Endothelial cell of hepatic sinusoid (primary cell): ENCODE measurements at regions not wholly inside any gene's neighbourhood (a gene's known extent, or its start where the extent isn't known, plus 50 kb on each side); places are given as distances from the start of the nearest gene placed in this dataset.
"Not testable (repeated sequence)": the region's sequence is repeated elsewhere in the genome, so short reads cannot be mapped to it uniquely, and the experiment has no call there.

ENCODE experiments used
- in situ Hi-C: cut with HindIII; loops from 2 replicates; pipeline ENCODE4 v1.10.0; 2017; ENCODE audit warnings: low sequenced_read_pairs

- in situ Hi-C loops = no loop called here
Measured at GRCh38 chr1:57623791-57624538, 200.1 kb upstream of the DAB1 start.

GRCh38 chr1:57623039-57623790 is 199.4 kb upstream of the DAB1 start:
- in situ Hi-C loops = no loop called here

DNA sequence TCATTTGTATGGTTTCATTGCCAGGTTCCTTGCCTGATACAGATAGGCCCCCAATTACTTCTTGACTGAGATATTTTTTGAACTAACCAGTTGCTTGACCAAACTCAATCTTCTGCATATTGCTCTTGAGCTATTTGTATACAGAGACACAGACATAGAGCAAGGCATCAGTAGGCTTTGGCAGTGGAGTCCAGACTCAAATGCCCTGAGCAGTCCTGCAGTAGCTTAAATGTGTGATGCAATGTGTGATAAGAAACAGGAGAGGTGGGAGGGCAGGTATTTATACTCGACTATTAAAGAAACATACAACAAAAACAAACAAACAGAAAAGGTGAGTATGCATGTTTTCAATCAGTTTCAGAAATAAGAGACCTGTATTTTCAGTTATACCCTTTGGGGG is 197.9 kb upstream of the DAB1 start:
- in situ Hi-C loops = no loop called here

DNA sequence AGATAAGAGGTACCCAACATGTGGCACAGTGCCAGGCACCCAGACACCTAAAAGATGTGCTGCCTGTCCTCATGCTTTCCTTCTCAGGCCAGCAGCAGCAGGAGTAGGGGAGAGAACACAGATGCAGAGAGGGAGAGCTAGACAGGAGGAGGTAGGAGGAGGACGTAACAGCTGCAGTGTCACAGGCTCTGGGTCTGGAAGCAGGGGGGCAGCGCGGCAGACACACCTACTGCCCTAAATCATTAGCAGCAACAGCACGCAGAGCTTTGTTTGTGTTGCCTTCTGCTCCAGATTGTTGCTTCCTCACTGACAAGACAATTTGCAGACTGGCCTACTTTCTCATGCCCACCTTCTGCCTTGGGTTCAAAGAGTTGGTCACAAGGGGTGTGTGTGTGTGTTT is 196.7 kb upstream of the DAB1 start:
- in situ Hi-C loops = no loop called here

DNA sequence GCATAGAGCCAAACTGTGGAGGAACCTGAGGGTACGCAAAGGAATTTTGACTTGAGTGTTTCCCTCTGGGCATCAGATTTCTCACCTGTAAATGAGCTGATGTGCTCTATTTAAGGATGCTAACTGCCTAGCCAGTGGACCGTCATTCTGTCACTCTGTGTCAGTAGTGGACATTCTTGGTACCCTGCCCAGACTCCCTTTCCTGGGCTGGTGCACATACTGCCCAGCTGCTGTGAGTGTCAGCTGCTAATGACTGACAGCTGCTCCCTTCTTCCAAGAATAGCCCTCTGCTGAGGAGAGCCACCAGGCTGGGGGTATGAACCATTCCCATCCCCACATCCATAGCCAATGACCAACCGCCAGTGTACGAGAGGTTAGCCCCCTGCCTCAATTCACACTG is 193.1 kb upstream of the DAB1 start:
- in situ Hi-C loops = no loop called here

GRCh38 chr1:57615956-57616355 is 192.1 kb upstream of the DAB1 start:
- in situ Hi-C loops = no loop called here

DNA sequence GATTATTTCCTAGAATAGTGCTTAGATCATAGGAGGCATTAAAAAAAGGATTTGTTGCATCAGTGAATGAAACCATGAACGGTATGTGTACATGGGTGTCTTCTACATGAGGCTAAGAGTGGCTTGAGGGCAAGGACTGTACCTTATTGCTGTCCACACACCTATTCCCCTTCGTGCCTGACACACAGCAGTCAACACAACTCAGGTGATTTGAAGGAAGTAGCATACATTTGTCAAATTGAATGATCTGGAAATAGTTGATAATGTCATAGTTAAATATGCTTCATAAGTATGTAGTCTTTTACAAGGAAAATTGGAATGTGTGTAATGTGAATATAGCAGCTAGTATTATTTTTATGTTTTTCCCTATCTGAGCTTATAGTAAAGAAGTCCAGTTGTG is 189.0 kb upstream of the DAB1 start:
- in situ Hi-C loops = no loop called here

GRCh38 chr1:57605933-57606332 is 182.1 kb upstream of the DAB1 start:
- in situ Hi-C loops = no loop called here

GRCh38 chr1:57603696-57604095 is 179.8 kb upstream of the DAB1 start:
- in situ Hi-C loops = no loop called here

GRCh38 chr1:57600424-57600823 is 176.6 kb upstream of the DAB1 start:
- in situ Hi-C loops = no loop called here

- in situ Hi-C loops = no loop called here
Measured at GRCh38 chr1:57599236-57599994, 175.6 kb upstream of the DAB1 start.

- in situ Hi-C loops = no loop called here
Measured at GRCh38 chr1:57597036-57597435, 173.2 kb upstream of the DAB1 start.

GRCh38 chr1:57594002-57594401 is 170.1 kb upstream of the DAB1 start:
- in situ Hi-C loops = no loop called here

GRCh38 chr1:57591842-57592241 is 168.0 kb upstream of the DAB1 start:
- in situ Hi-C loops = no loop called here

GRCh38 chr1:57590978-57591377 is 167.1 kb upstream of the DAB1 start:
- in situ Hi-C loops = no loop called here

DNA sequence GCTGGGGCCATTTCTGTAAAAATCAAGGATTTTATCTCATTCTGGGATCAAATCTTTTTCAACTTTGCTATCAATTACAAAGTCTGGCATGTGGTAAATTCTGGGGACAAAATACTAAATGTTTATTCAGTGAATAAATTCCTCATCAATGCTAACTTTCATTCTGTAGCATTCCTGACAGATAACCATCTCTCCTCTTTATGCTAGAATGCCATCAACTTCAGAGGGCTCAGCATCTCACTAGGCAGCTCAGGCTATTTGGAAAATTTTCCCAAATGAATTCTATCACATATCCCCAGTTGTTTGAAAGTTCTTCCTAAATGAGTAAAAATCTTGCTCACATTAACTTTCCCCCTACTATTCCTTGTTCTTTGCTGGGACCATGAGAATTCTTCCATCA is 163.0 kb upstream of the DAB1 start:
- in situ Hi-C loops = no loop called here

GRCh38 chr1:57578680-57579079 is 154.8 kb upstream of the DAB1 start:
- in situ Hi-C loops = no loop called here

- in situ Hi-C loops = no loop called here
Measured at GRCh38 chr1:57578099-57578498, 154.2 kb upstream of the DAB1 start.

GRCh38 chr1:57576756-57577155 is 152.9 kb upstream of the DAB1 start:
- in situ Hi-C loops = no loop called here

GRCh38 chr1:57572016-57572415 is 148.2 kb upstream of the DAB1 start:
- in situ Hi-C loops = no loop called here

DNA sequence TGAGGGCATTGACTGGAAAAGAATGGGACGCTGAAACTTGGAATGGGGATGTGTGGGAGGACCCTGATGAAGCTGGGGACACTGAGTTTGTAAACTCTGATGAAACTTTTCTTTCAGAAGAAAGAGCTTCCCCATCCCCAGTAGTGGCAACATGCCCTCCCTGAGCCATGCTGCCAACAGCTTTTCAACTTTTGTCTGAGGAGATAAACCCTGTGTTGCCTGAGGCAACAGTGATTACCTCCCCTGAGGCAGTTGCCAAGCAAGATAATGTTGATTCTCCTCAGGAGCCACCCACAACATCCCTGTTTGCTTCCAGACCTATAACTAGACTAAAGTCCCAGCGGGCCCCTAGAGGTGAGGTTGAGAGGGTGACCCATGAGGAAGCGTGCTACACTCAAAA is 134.2 kb upstream of the DAB1 start:
- in situ Hi-C loops = not testable (repeated sequence)

GRCh38 chr1:57553666-57554065 is 129.8 kb upstream of the DAB1 start:
- in situ Hi-C loops = no loop called here
